ENCODE measurements at regions not wholly inside any gene's neighbourhood (a gene's known extent, or its start where the extent isn't known, plus 50 kb on each side); places are given as distances from the start of the nearest gene placed in this dataset.

DNA sequence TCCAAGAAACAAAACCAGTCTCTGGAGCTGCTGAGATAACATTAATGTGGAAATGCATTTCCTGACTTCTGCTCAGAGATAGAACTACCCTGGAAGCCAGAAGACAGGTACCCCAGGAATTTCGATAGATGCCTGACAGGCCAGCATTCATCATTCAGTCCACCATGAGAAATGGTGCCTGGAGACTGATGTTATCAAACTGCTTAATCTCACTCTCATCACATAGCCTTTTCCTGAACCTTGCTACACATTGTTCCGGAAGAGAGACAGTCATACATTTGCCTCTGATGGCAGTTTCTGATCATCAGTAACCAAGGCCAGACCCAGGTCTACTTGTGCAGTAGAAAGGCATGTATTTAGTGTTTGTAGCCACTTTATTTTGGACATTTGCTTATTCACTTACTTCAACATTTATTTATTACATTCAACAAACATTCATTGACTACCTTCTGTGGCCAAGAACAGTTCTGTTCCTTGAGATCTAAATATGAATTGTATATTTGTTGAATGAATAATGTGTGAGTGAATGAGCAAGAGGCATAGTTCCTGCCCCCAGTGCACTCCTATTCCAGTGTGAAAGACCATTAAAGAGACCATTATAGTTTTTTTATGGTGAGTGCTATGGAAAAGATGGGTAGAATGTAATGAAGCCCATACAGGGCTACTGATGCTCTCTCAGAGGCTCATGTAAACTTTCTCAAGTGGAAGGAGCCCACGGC is 485.7 kb downstream of the NUF2 start:
- H3K79me1 ChIP-seq (ENCODE audit: insufficient read depth, low read depth, low read length, poor library complexity, severe bottlenecking): no peaks in the 10 kb centered on the region
- no peak overlapping the region for H3K27ac Mint-ChIP-seq
- no peak overlapping the region for H2AFZ ChIP-seq (ENCODE audit: low read length)
- no peak overlapping the region for H2BK20ac ChIP-seq (ENCODE audit: low read depth, low read length, poor library complexity, severe bottlenecking)
- no peak overlapping the region for H2BK12ac ChIP-seq (ENCODE audit: insufficient read length, low read depth, low read length)
- no peaks in the 10 kb centered on the region for H3K79me2 ChIP-seq (ENCODE audit: insufficient read depth, low read length)
- WGBS (ENCODE audit: extremely low coverage, insufficient read length, low lambda C conversion rate): no CpG with 5 or more reads among the region's 3 CpGs
- H3K9ac ChIP-seq (ENCODE audit: extremely low read depth, insufficient read length, low read length): no peak overlapping the region
- H3T11ph ChIP-seq (ENCODE audit: low read length): no peak overlapping the region
- H2BK120ac ChIP-seq (ENCODE audit: low read depth, low read length, poor library complexity, severe bottlenecking): no peak overlapping the region
- no peak overlapping the region for H2AK5ac ChIP-seq (ENCODE audit: insufficient read length, low read length)
- no peaks in the 10 kb centered on the region for H3K27me3 Mint-ChIP-seq (ENCODE audit: low read depth)
- no peak overlapping the region for H2BK15ac ChIP-seq (ENCODE audit: low read depth, low read length)
- DNase-seq: no peak
- H2BK5ac ChIP-seq (ENCODE audit: insufficient read length, low read length): no peak overlapping the region
- no peaks in the 10 kb centered on the region for H3K27me3 ChIP-seq (ENCODE audit: insufficient read depth, low read length)
- no peaks in the 10 kb centered on the region for H3K9me3 ChIP-seq (ENCODE audit: control insufficient read depth, low read depth, low read length)
- H3K56ac ChIP-seq (ENCODE audit: insufficient read length, low read depth, low read length): no peak overlapping the region
- no peak overlapping the region for H4K5ac ChIP-seq (ENCODE audit: insufficient read length, low read depth, low read length)
- no peak overlapping the region for H3K18ac ChIP-seq (ENCODE audit: insufficient read length, low read depth, low read length)
- TF ChIP-seq, protein P1, sequence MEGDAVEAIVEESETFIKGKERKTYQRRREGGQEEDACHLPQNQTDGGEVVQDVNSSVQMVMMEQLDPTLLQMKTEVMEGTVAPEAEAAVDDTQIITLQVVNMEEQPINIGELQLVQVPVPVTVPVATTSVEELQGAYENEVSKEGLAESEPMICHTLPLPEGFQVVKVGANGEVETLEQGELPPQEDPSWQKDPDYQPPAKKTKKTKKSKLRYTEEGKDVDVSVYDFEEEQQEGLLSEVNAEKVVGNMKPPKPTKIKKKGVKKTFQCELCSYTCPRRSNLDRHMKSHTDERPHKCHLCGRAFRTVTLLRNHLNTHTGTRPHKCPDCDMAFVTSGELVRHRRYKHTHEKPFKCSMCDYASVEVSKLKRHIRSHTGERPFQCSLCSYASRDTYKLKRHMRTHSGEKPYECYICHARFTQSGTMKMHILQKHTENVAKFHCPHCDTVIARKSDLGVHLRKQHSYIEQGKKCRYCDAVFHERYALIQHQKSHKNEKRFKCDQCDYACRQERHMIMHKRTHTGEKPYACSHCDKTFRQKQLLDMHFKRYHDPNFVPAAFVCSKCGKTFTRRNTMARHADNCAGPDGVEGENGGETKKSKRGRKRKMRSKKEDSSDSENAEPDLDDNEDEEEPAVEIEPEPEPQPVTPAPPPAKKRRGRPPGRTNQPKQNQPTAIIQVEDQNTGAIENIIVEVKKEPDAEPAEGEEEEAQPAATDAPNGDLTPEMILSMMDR (conservative IDR thresholded peaks at IDR 0.05): no peak
- H3K27ac ChIP-seq (ENCODE audit: insufficient read length, low read depth, low read length): no peak overlapping the region
- no peaks in the 10 kb centered on the region for H3K4me1 ChIP-seq (ENCODE audit: insufficient read depth, low read length)
- H3K4me3 Mint-ChIP-seq: no peak overlapping the region
- no peak overlapping the region for H3K23ac ChIP-seq (ENCODE audit: insufficient read length, low read depth, low read length)
- H3K9me3 Mint-ChIP-seq: no peaks in the 10 kb centered on the region; a peak in 1 of 5 replicates
- H4K20me1 ChIP-seq (ENCODE audit: control insufficient read depth, insufficient read depth, insufficient read length): no peaks in the 10 kb centered on the region
- peaks cover 0 to 6% of the 10 kb centered on the region in 2 experiments; a peak in 2 of 4 replicates for H3K4me1 Mint-ChIP-seq
- no peak overlapping the region for H3K4ac ChIP-seq (ENCODE audit: low read depth, low read length)
- no peak overlapping the region for H4K8ac ChIP-seq (replicated peaks; ENCODE audit: insufficient read length, low read depth, low read length)
- H3K36me3 Mint-ChIP-seq (ENCODE audit: insufficient read depth in 1 of 3, low read depth in 3 of 3): no peaks in the 10 kb centered on the region
- H4K91ac ChIP-seq (ENCODE audit: insufficient read length, low read depth, low read length): no peak overlapping the region
- H3K14ac ChIP-seq (ENCODE audit: insufficient read depth, low read length): no peak overlapping the region
- H3K4me2 ChIP-seq (ENCODE audit: insufficient read depth, insufficient read length, low read length): no peak overlapping the region
- no peaks in the 10 kb centered on the region for H3K23me2 ChIP-seq (ENCODE audit: insufficient read length, low read depth, low read length, poor library complexity, severe bottlenecking)
